Amniotic stem cell (primary cell): ENCODE measurements at regions not wholly inside any gene's neighbourhood (a gene's known extent, or its start where the extent isn't known, plus 50 kb on each side); places are given as distances from the start of the nearest gene placed in this dataset.

Experiments
- DNase-seq: peaks from one replicate; lab custom pipeline; 2025; lab: John Stamatoyannopoulos, UW

DNA sequence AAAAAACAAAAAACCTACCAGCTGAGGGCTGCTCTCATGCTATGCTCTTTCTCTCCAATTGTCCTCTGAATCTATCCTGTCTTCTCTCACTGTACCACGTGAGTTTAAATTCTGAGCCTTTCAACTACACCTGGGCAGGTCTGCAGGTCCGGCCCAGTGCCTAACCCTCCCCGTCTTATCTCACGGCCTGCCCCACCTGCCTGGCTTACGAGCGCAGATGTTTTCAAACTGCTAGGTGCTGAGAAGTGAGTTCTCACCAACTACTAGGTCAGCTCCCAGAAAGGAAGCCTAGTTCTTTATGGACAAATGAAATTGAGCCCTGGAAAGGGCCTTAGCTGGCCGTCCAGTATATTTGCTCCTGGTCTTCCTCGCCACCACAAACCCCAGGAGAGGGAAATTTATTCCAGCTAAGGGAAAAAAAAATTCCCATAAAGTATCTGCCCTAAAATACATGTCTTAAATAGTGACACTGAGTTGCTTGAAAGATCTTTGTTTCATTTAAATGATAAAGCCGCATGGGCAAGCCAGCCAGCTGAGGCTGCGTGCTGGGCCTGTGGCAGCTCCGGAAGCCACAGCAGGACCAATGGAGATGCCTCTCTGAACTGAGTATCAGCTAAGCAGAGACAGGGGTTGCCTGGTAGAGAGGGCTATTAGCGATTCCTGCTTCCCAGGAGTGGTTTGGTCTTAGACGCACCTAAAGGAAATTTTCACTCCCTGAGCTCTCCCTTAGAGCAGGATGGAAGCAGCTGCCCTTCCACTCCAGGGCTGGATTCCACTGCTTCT lies 92.5 kb upstream of the NCK2 start:
- DNase-seq = no peak

- no peak for DNase-seq
These were observed 95.2 kb upstream of the NCK2 start for GRCh38 chr2:105649534-105649933.

DNA sequence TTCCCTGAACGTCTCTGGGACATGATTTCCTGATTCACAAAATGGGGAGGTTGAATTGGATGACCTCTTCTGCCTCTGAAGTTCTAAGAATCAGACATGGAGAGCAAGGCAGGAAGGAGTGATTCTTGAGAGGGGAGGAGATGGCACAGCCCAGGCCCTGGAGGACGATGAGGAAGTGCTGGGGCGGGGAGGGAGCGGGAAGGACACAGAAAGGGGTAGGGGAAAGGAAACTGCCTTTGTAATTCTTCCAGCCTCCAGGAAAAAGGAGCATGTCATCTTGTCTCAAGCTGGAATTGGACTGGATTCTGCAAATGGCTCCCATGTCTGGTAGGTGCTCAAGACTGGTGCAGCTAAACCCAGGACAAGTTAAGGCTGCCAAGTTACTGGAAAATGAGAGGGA lies 97.0 kb upstream of the NCK2 start:
- no peak for DNase-seq

DNA sequence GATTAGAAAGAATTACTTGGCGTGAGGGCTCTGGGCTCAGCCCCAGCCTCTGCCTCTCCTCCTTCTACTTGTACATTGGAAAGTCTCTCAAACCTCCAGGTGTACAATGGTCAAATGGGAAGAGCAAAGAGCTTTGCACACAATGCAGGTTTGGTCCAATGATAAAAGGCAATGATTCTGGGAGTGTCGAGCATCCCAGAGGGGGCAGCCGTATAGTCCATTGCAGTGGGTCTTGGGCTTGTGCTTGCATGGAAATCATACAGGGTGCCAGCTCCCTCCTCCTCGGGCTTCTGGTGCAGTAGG lies 98.0 kb upstream of the NCK2 start:
- DNase-seq = no peak

GRCh38 chr2:105645938-105646773 lies 98.6 kb upstream of the NCK2 start:
- no peak for DNase-seq

GRCh38 chr2:105645031-105645937 lies 99.4 kb upstream of the NCK2 start:
- DNase-seq = no peak

- DNase-seq = no peak
These were observed 100.3 kb upstream of the NCK2 start for GRCh38 chr2:105644174-105644980.

GRCh38 chr2:105643405-105644173 lies 101.1 kb upstream of the NCK2 start:
- DNase-seq = no peak

GRCh38 chr2:105641389-105641811 lies 103.3 kb upstream of the NCK2 start:
- no peak for DNase-seq

- DNase-seq = no peak
These were observed 104.5 kb upstream of the NCK2 start for GRCh38 chr2:105640246-105640645.

DNA sequence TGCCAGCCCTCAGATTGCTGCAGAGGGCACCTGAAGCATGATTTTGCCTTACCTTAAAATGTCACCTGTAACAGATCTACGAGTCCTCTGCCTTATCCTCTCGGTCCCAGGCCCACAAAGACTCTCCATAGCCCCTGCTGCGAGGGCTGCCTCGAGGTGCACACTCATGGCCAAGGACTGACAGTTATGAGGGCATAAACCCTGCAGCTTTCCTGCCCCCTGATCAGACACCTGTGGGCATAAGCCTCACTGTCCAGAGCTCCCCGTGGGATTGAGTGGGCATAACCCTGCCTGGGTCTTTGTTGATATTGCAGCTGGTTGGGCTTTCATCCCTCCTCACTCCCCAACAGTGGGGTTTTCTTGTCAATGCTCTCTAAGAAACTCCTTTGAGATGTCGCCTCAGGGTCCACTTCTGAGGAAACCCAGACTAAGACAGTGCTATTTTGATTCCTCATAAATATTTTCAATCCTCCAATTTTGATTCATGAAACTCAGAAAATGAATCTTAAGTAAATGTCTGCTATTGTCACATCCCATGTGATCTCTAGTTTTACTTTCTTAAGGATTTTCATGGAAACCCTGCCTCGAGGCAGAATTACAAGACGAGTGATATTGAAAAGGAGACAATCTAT lies 108.5 kb upstream of the NCK2 start:
- DNase-seq = no peak

DNA sequence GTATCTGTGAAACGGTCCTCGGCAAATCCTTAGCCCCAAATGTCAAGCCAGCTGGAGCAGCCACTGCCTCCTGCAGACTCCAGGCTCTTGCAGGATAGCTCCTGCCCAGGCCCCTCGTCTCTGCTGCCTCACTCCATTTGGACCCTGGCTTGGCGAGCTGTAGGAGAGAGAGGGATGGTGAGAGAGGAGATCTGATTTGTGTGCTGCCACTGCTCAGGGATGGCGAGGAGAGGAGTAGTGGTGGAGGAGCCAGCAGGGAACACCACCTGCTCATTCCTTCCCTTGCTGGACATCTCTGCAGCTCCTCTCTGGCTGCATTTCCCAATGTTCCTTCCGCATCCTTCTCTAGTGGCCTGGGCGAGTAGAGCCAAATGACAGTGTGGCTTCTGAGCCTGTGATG lies 109.1 kb upstream of the NCK2 start:
- DNase-seq = no peak

- DNase-seq = no peak
These were observed 110.5 kb upstream of the NCK2 start for GRCh38 chr2:105634198-105634597.

GRCh38 chr2:105631922-105632321 lies 112.8 kb upstream of the NCK2 start:
- DNase-seq = no peak

DNA sequence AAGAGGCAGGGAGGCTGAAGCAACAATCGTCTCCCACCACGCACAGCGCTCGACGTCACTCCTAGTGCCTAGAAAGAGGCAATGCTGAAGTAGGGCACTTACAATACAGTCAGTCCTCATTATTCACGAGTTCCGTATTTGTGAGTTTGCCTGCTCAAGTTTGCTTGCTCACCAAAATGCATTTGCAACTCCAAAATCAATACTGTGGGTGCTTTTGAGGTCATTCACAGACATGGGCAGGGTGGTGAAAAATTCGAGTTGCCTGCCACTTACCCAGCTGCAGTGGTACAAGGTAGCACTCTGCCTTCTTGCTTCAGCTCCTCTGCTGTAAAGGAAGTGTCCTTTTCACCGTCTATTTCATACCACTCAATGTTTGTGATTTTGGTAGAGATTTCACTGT lies 113.7 kb upstream of the NCK2 start:
- no peak for DNase-seq

- no peak for DNase-seq
These were observed 115.1 kb upstream of the NCK2 start for GRCh38 chr2:105629634-105630033.

DNA sequence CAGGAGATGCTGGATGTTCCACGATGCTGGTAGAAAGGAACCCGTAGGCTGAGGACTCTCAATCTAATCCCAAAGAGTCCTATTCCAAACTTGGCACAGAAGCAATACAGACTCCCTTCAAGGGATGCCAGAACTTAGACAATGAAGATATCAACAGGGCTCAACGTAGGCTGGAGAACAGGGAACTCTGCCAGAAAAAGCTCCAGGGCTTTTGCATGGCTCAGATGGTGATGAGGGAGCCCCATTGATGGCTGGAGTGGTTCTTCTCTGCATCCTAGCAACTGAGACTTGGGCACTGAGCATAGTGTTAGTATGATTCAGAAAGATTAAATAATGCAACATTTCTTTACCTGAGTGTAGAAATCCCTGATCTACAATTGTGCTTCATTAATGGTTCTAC lies 117.2 kb upstream of the NCK2 start:
- DNase-seq = no peak

GRCh38 chr2:105626966-105627340 lies 117.8 kb upstream of the NCK2 start:
- DNase-seq = no peak

DNA sequence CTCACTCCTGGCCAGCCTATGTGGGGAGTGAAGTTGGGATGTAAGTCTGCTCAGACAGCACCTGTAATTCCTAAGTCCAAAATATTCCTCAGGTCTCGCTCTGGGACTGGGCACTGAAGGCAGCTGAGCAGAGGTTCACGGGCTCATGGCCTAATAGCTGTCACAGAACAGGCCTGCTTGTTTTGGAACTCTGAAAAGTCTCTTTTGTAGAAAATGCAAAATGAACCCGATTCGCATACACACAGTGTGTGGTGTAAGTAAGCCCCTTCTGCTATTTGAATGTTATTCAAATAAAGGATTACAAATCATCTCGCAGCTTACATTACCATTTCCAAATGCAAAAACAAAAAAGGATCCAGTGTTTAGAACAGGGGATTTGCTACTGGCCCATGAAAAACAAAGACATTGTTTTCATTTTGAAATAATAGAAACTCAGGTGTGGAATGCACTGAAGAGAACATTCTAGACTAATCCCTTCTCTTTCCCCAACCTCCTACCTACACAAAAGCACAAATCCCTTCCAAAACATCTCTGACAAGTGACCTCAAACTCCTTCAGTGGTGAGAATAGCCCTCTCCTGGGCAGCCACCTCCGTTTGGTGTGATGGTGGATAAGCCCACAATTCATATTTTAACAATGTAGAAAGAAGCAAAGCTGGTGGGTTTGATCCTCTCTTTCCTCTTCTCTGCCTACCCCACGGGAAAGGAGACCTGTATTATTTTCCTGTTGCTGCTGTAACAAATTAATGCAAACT lies 118.3 kb upstream of the NCK2 start:
- DNase-seq = no peak

DNA sequence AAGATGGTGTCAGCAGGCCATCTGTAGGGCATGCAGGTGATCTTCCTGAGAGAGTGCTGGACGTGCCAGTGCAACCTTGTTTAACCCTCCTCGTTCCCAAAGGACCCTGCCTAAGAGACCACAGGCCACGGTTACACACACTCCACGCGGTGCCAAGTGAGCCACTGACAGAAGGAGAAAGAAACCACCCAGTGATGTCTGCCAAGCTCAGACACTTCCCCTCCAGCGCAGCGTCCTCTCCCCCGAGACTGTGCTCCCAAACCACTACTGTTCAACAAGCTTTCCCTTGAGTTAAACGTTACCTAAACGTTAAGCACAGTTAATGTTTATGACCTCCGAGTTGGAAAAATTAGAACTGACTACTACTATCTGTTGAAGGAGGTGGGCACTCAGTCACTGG lies 119.1 kb upstream of the NCK2 start:
- DNase-seq = no peak
